ENCODE measurements at regions not wholly inside any gene's neighbourhood (a gene's known extent, or its start where the extent isn't known, plus 50 kb on each side); places are given as distances from the start of the nearest gene placed in this dataset.

DNA sequence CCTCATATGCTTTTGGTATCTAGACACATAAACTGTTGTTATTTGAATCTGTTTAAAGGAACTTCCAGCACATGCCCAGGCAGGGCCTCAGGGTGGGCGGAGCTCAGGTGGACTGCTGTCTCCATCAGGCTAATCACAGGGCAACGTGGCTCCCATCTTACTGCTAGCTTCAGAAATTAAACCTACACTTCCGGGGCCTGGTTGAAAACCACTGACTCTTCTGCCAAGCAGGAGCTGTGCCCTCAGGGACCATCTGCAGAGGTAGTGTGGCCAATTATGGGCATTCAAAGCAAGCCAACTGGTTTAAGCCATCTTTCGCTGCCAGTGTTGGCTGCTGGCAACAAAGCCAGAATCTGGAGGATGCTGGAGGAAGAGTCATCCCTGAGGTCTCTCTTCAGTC is 97.5 kb downstream of the TMX1 start:
- WGBS, 2 donors: 68 to 79% methylated on average over 4 of the region's 4 CpGs
- DNase-seq: no peak
- H3K27ac ChIP-seq: peak overlapping the region in 2 of 4 donors; percentile 13 to 81
- H3K27me3 ChIP-seq: no peaks in the 10 kb centered on the region
- intact Hi-C loops (cut with DNase I): loop anchor here (5.0 to 10.0 kb wide), 2 partner anchors 60 to 147 kb away; no protein-coding TSS in a partner anchor
- TF ChIP-seq POLR2AphosphoS5 (IDR thresholded peaks at IDR 0.05) (no peak), POLR2A (IDR thresholded peaks at IDR 0.05) (no peak), EP300 (IDR thresholded peaks at IDR 0.05) (no peak)
- TF ChIP-seq, protein P1, sequence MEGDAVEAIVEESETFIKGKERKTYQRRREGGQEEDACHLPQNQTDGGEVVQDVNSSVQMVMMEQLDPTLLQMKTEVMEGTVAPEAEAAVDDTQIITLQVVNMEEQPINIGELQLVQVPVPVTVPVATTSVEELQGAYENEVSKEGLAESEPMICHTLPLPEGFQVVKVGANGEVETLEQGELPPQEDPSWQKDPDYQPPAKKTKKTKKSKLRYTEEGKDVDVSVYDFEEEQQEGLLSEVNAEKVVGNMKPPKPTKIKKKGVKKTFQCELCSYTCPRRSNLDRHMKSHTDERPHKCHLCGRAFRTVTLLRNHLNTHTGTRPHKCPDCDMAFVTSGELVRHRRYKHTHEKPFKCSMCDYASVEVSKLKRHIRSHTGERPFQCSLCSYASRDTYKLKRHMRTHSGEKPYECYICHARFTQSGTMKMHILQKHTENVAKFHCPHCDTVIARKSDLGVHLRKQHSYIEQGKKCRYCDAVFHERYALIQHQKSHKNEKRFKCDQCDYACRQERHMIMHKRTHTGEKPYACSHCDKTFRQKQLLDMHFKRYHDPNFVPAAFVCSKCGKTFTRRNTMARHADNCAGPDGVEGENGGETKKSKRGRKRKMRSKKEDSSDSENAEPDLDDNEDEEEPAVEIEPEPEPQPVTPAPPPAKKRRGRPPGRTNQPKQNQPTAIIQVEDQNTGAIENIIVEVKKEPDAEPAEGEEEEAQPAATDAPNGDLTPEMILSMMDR (IDR thresholded peaks at IDR 0.05): no peak
- H3K9me3 ChIP-seq: no peaks in the 10 kb centered on the region
- no peaks in the 10 kb centered on the region for H3K36me3 ChIP-seq
- H3K4me1 ChIP-seq: peaks cover 0 to 52% (median 47%) of the 10 kb centered on the region in 4 donors
- H3K4me3 ChIP-seq: no peak overlapping the region

- 92 to 95% methylated on average over 2 of the region's 2 CpGs for WGBS, 2 donors
- H3K27me3 ChIP-seq: no peaks in the 10 kb centered on the region
- no peak overlapping the region for H3K27ac ChIP-seq
- no peaks in the 10 kb centered on the region for H3K36me3 ChIP-seq
- H3K9me3 ChIP-seq: no peaks in the 10 kb centered on the region
- peaks cover 0 to 15% (median 11%) of the 10 kb centered on the region in 4 donors for H3K4me1 ChIP-seq
- intact Hi-C loops (cut with DNase I): no loop called here
- no peak for DNase-seq
- H3K4me3 ChIP-seq: no peak overlapping the region
- TF ChIP-seq POLR2AphosphoS5 (IDR thresholded peaks at IDR 0.05): no peak
- no peak for TF ChIP-seq EP300 (IDR thresholded peaks at IDR 0.05)
- no peak for TF ChIP-seq POLR2A (IDR thresholded peaks at IDR 0.05)
- TF ChIP-seq, protein P1 (IDR thresholded peaks at IDR 0.05): no peak
Measured at GRCh38 chr14:51341338-51341737, 101.3 kb downstream of the TMX1 start.

- Histone ChIP-seq H3K4me3 (no peak overlapping the region), H3K36me3 (no peaks in the 10 kb centered on the region), H3K4me1 (peaks cover 0 to 7% (median 7%) of the 10 kb centered on the region in 4 donors), H3K9me3 (no peaks in the 10 kb centered on the region), H3K27ac (no peak overlapping the region), H3K27me3 (no peaks in the 10 kb centered on the region)
- DNase-seq: no peak
- no peak for TF ChIP-seq EP300 (IDR thresholded peaks at IDR 0.05)
- TF ChIP-seq, protein P1 (IDR thresholded peaks at IDR 0.05): no peak
- TF ChIP-seq POLR2AphosphoS5 (IDR thresholded peaks at IDR 0.05): no peak
- no peak for TF ChIP-seq POLR2A (IDR thresholded peaks at IDR 0.05)
- WGBS, 2 donors: 45 to 89% methylated on average over 4 of the region's 4 CpGs
- intact Hi-C loops (cut with DNase I): no loop called here
Measured at GRCh38 chr14:51342226-51342625, 102.2 kb downstream of the TMX1 start.

DNA sequence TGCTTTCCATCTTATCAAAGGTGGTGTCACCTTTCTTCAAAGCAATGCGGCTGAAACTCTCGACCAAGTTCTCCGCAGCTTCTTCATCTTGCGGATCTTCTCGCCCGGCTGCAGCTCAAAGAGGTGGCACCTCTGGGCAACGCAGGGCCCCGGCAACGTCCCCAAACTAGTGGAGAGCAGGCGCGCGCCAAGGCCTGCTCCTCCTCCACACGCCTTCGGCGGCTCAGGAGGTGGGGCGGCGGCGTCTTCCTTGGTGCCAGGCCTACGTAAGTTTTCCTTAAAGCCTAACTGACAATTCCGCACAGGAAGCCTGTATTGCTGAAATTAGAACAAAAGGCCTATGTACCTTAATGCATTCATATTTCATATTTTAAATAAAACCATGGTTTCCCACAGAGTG is 112.0 kb downstream of the TMX1 start:
- Histone ChIP-seq H3K4me1 (no peaks in the 10 kb centered on the region), H3K9me3 (no peaks in the 10 kb centered on the region), H3K27me3 (no peaks in the 10 kb centered on the region), H3K36me3 (no peaks in the 10 kb centered on the region), H3K27ac (no peak overlapping the region), H3K4me3 (no peak overlapping the region)
- no peak for DNase-seq
- WGBS, 2 donors: 94% methylated on average over 20 of the region's 20 CpGs
- intact Hi-C loops (cut with DNase I): no loop called here
- TF ChIP-seq, protein P1 (IDR thresholded peaks at IDR 0.05): no peak
- TF ChIP-seq POLR2AphosphoS5 (IDR thresholded peaks at IDR 0.05): no peak
- TF ChIP-seq POLR2A (IDR thresholded peaks at IDR 0.05): no peak
- TF ChIP-seq EP300 (IDR thresholded peaks at IDR 0.05): no peak

DNA sequence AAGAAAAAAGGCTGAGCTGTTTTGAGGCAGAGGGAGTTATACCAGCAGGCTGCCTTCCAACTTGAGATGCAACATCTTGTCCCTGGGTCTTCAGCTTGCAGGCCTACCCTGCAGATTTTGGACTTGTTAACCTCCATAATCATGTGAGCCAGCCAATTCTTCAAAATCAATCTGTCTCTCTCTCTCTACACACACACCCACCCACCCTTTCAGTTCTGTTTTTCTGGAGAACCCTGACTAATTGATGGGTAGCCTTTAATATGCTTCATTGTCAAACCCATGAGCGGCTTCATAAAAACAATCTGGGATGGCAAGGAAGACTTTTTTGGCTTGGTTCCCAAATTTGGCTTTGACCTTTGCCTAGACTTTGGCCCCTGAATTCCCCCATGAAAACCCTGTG is 113.9 kb downstream of the TMX1 start:
- Histone ChIP-seq H3K9me3 (no peaks in the 10 kb centered on the region), H3K36me3 (no peaks in the 10 kb centered on the region), H3K4me1 (no peaks in the 10 kb centered on the region), H3K27ac (no peak overlapping the region), H3K27me3 (no peaks in the 10 kb centered on the region), H3K4me3 (no peak overlapping the region)
- intact Hi-C loops (cut with DNase I): no loop called here
- WGBS, 2 donors: 95 to 100% methylated on average over 1 of the region's 1 CpG
- DNase-seq: no peak
- TF ChIP-seq, protein P1 (IDR thresholded peaks at IDR 0.05): no peak
- no peak for TF ChIP-seq POLR2A (IDR thresholded peaks at IDR 0.05)
- TF ChIP-seq POLR2AphosphoS5 (IDR thresholded peaks at IDR 0.05): no peak
- TF ChIP-seq EP300 (IDR thresholded peaks at IDR 0.05): no peak

All from sigmoid colon (tissue), 6 donors.